Coronary artery (tissue), 2 donors: ENCODE measurements at regions not wholly inside any gene's neighbourhood (a gene's known extent, or its start where the extent isn't known, plus 50 kb on each side); places are given as distances from the start of the nearest gene placed in this dataset.

Experiments
- DNase-seq: peaks from one replicate; pipeline ENCODE4 v3.0.0-alpha.2; 2017; ENCODE audit warnings: low spot score
- H3K27ac ChIP-seq, 2 donors: fragments of 200-600 bp; sonication (generic); one replicate each; pipeline ENCODE4 v1.5.1; 2016 to 2019
- H3K4me3 ChIP-seq: fragments of 200-600 bp; sonication (generic); 2 replicates; pipeline ENCODE4 v1.5.1; 2016; ENCODE audit warnings: mild to moderate bottlenecking, moderate library complexity
- TF ChIP-seq, protein P1 (sequence below): fragments of 200-600 bp; sonication (generic); IDR thresholded peaks from one replicate; pipeline ENCODE4 v1.5.1; 2019; ENCODE audit warnings: antibody characterized with exemption

- H3K27ac ChIP-seq, result no peak overlapping the region
- no peak overlapping the region for H3K4me3 ChIP-seq
- TF ChIP-seq, protein P1, sequence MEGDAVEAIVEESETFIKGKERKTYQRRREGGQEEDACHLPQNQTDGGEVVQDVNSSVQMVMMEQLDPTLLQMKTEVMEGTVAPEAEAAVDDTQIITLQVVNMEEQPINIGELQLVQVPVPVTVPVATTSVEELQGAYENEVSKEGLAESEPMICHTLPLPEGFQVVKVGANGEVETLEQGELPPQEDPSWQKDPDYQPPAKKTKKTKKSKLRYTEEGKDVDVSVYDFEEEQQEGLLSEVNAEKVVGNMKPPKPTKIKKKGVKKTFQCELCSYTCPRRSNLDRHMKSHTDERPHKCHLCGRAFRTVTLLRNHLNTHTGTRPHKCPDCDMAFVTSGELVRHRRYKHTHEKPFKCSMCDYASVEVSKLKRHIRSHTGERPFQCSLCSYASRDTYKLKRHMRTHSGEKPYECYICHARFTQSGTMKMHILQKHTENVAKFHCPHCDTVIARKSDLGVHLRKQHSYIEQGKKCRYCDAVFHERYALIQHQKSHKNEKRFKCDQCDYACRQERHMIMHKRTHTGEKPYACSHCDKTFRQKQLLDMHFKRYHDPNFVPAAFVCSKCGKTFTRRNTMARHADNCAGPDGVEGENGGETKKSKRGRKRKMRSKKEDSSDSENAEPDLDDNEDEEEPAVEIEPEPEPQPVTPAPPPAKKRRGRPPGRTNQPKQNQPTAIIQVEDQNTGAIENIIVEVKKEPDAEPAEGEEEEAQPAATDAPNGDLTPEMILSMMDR, result no peak
- no peak for DNase-seq
Observed at GRCh38 chr6:8658416-8658815, 223.1 kb upstream of the SLC35B3 start.

GRCh38 chr6:8657522-8657921, 222.2 kb upstream of the SLC35B3 start:
- DNase-seq, result no peak
- TF ChIP-seq, protein P1, result no peak
- Histone ChIP-seq H3K4me3 (no peak overlapping the region), H3K27ac (no peak overlapping the region)

- H3K27ac ChIP-seq, result no peak overlapping the region
- no peak for DNase-seq
- TF ChIP-seq, protein P1, result no peak
- no peak overlapping the region for H3K4me3 ChIP-seq
Observed at GRCh38 chr6:8655670-8656454, 220.5 kb upstream of the SLC35B3 start.

GRCh38 chr6:8652710-8653109, 217.4 kb upstream of the SLC35B3 start:
- Histone ChIP-seq H3K27ac (no peak overlapping the region), H3K4me3 (no peak overlapping the region)
- TF ChIP-seq, protein P1, result no peak
- DNase-seq, result no peak

DNA sequence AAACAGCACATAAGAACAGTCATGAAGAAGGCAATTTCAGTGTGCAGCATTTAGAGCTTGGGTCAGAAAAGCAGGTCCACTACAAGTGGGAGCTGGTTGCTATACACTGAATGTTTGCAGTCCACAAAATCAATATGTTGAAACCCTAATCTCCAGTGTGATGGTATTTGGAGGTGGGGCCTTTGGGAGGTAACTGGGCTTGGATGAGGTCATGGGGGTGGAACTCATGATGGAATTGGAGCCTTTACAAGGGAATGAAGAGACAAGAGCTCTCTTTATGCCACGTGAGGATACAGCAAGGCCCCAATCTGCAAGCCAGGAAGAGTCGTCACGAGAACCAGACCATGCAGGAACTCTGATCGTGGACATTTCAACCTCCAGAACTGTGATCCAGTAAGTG, 216.7 kb upstream of the SLC35B3 start:
- TF ChIP-seq, protein P1, result no peak
- Histone ChIP-seq H3K27ac (no peak overlapping the region), H3K4me3 (no peak overlapping the region)
- no peak for DNase-seq

GRCh38 chr6:8645212-8645611, 209.9 kb upstream of the SLC35B3 start:
- Histone ChIP-seq H3K27ac (no peak overlapping the region), H3K4me3 (no peak overlapping the region)
- DNase-seq, result no peak
- TF ChIP-seq, protein P1, result no peak

DNA sequence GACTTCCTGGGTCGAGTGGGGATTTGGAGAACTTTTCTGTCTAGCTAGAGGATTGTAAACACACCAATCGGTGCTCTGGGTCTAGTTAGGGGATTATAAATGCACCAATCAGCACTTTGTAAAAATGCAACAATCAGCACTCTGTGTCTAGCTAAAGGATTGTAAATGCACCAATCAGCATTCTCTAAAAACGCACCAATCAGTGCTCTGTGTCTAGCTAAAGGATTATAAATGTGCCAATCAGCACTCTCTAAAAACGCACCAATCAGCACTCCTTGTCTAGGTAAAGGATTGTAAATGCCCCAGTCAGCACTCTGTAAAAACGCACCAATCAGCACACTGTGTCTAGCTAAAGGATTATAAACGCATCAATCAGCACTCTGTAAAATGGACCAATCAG, 209.0 kb upstream of the SLC35B3 start:
- no peak for DNase-seq
- H3K27ac ChIP-seq, result no peak overlapping the region
- TF ChIP-seq, protein P1, result no peak
- no peak overlapping the region for H3K4me3 ChIP-seq
